GM19395 (cell line): ENCODE measurements at regions not wholly inside any gene's neighbourhood (a gene's known extent, or its start where the extent isn't known, plus 50 kb on each side); places are given as distances from the start of the nearest gene placed in this dataset.

Experiments
- ATAC-seq: cut with Tn5 transposase; IDR thresholded peaks from one replicate; pipeline ENCODE4 v1.9.1; 2021; ENCODE audit warnings: mild to moderate bottlenecking, moderate library complexity; ENCODE audit not compliant: unreplicated experiment

DNA sequence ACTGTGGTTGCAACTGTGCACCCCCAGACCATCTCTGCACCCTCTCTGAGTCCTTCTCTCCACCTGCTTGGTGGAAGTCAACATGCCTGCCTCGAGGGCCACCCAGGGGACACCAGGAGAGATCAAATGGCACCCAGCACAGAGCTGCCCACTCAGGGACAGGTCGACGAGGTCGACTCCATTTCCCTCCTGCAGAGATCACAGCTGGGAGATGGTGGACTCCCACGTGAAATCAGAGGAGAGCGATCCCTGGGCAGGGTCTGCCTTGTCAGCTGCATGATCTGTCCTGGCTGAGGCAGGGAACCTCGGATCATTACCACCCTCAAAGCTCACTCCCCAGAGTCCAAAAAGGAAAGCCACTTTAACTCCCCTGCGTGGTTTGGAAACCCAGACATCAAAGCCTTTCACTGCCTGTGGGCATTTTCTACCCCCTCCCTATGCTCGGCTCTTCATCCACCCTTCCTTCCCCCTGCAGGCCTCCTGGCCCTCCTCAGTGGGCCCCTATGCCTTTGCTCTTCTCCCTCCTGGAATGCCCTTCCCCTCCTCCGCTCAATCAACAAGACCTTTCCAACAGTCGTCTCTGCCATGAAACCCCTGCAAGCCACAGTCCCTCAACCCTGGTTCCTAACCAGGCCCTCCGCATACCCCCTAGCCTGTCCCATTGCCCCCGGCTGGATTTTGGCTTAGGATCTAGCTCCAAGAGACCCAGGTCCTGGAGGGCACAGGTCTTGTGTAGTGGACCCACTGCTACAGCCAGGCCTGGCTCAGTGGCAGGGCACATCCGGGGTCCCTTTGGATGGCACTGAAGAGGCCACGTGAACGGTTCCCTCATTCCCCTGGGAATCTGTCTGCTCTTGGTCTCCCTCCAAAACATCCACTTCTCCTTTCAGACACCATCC is 103.8 kb upstream of the RPL38 start:
- ATAC-seq = no peak

DNA sequence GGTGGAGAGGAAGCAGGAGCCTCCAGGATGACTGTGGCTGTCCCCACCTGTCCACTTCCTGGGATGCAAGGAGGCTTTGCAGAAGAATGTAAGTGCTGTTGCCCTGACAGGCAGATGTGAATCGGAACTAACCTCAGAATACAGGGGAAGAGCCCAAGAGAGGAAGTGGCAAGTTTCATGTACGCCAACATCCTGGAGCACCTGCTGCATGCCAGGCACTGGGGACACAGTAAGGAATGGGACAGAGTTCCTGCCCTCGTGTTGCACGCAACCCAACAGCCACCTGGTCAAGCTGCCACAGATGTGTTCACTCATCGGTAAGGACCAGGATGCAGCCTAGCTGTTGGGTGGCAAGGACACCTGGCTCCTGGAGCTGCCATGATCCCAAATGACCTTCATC is 98.6 kb upstream of the RPL38 start:
- no peak for ATAC-seq

DNA sequence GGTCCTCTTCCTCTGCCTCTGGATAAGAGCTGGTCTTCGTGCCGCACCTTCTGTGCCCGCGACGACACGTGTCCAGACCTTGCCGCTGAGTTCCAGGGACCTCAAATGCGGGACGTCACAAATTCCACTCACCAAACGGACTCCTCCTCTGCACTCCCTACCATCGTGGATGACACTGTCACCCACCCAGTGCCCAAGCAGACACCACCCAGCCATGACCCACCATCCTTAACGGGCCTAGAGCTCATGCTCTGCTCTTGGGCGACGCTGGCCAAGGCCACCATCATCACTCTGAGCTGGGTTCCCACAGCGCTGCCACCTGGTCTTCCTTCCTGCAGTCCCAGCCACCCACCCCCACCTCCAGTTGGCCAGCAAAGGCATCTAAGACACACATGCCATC is 96.4 kb upstream of the RPL38 start:
- ATAC-seq = no peak

DNA sequence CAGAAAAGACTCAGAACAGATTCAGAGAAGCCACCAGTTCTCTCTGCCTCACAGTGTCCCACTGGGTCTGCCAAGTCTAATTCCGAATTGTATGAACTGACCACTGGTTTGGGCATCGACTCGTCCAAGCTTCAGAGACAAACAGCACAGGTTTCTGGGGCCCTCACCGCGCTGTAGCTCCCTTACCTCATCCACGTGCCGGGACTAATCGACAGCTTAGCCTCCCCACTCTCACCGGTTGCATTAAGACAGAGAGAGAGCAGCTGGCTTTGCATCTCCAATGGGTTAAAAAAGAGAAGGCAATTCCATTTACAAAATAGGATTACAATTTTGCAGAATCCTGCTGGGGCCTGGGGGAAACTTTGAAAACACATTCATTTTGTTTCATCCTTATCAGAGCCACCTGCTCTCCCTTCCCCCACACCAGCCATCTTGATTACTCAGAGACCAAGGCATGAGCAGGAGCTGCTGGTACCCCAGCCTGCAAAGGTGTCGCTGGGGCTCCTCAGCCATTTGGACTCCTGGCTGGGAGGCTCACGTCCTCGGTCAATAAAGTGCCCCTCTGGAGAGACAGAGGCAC is 95.3 kb upstream of the RPL38 start:
- no peak for ATAC-seq

DNA sequence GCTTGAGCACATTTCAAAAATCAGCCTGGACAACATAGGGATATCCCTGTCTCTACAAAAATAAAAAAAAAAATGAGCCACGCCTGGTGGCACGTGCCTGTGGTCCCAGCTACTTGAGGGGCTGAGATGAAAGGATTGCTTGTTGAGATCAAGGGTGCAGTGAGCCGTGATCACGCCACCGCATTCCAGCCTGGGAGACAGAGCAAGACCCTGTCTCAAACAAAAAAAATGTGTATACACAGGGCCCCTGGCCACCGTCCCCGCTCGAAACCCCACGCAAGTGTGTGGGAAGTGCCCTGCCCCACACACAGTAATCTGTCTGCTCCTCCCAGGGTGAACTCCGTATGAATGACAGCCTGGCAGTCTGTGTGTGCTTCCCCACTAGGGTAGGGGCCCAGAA is 93.0 kb upstream of the RPL38 start:
- ATAC-seq = no peak

DNA sequence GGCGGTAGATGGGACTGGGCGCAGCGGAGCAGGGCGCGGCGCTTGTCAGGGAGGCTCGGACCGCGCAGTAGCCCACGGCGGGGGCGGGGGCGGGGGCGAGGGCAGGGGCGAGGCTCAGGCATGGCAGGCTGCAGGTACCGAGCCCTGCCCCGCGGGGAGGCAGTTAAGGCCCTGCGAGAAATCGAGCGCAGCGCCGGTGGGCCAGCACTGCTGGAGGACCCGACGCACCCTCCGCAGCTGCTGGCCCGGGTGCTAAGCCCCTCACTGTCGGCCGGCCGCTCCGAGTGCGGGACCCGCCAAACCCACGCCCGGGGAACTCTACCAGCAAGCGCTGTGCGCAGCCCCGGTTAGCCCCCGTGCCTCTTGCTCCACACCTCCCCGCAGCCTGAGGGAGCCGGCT is 90.2 kb upstream of the RPL38 start:
- ATAC-seq = no peak

DNA sequence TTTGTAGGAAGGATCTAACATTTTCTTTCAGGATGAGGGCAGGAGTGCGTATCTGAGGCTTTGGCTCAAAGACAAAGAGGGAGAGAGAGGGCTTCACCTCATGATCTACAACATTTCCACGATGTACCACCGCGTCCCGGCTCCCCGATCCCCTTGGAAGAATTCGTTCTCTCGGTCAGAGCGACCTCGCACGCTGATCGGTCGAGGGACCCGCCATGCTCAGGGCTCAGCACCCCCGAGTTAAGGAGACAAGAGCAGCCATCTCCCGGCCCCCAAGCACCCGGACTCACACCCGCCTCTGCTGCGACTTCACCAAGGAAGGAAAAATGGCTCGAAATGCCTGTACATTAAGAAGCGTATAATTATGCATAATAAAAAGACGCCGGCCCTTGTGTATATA is 89.5 kb upstream of the RPL38 start:
- ATAC-seq = no peak

DNA sequence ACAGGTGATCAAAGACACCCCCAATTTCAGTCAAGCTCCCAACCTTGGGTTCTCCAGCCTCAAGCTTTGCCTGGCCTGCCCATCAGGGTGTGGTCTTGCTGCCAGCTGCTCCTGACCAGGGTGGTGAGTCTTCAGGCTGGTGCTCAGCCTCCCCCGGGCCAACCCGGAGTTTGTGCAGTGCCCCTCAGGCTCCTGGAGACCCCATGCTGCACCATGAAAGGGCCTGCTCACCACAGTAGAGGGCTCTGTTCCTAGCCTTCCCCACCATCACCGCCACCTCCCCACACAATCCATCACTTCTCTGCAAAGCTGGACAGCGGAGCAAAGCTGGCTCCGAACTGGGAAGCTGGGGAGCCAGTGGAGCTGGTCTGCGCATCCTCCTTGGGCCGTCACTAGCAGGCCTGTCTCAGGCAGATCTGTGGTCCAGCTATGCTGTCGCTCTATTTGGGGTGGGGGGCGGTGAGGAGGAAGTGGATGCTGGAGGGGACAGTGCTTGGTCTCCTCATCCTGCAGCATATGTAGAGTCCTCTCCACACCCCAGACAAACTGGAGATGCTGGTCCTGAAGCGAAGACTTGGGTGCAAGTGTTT is 88.5 kb upstream of the RPL38 start:
- ATAC-seq = no peak

DNA sequence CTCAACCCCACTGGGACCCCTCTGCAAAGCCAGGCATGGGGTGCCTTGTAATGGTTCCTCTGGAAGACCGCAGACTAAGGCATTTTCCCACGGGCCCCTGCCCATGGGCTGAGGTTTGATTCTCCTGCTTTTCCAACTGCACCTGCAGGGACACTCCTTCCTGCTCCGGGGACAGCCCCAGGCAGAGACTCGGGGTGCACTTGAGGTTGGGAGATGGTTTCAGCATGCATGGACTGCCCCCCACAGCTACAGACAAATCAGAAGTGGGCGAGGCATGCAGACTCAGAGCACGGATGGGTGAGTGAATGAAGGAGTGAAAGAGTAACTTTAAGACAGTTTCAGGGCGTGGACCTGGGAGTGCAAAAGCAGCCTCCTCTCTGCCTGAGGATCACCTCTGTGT is 87.9 kb upstream of the RPL38 start:
- ATAC-seq = no peak

DNA sequence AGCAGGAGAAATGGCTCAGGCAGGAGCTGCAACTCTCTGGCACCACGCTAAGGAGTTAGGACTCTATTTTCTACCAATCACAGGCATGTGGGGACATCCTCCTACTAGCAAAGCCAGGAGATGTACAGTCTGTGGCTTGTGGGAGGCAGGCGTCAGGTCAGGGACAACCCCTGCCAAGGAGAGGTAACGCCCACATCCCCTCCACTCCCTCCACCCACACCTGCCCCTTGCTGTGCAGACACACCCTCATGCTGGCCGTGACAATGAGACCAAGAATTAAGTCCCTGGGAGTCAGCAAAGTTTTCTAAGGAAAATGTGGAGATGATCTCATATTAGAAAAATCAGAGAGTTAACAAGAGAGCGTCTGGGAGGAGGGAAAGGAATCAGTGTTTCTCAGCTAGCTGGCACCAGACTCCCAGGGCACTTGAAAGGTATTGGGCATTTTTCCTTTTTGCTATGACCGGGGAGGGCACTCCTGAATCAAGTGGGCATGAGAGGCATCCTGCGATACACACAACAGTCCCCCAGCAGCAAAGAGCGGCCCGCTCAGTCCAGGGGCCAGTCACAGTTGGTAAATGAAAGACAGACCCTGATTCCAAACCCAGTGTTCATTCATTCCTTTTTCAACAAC is 87.3 kb upstream of the RPL38 start:
- ATAC-seq = no peak

DNA sequence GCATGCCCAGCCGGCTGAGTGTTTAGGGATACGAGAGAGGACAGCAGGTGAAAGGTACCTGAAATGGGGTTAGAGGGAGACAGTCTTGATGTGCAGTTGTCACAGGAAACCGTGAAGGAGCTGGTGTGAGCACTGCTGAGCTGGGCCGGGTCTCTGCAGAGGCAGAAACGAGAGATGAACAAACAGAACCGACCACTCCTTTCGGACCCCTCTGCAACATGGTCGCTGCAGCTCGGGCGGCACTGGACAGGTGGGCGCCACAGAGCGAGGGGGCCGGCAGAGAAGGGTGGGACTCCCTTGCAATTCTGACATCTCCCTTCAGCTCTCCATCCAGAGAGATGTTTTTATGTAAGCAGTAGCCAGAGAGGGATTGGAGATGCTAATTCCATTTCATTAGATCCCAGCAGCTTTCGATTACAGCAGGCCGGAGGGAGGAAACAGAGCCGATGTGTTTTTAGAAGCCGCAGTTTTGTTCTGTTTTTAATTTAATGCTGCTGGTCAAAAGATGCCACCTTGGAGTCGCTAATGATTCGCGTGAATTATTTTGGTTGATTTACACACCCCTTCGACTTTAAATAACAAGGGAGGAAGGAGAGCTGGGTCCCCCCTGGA is 86.3 kb upstream of the RPL38 start:
- ATAC-seq = no peak

DNA sequence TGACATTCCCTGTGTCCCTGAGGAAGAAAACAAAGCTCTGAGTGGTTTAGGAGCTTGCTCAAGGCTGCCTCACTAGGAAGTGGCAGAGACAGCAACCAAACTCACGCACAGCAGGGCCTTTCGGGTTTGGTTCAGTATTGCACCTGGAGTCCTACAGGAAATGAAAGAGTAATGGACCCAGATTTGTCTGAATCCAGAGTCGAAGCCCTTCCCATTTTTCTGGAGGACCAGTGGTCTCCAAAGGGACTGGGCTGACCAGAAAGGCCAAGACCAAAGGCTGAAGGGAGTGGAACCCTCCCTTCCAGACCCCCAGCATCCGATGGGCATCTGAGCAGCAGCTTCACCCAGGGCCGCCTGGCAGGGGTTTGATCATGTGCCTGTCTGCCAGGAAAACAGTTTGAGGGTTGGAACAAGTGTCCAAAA is 85.5 kb upstream of the RPL38 start:
- ATAC-seq = no peak

DNA sequence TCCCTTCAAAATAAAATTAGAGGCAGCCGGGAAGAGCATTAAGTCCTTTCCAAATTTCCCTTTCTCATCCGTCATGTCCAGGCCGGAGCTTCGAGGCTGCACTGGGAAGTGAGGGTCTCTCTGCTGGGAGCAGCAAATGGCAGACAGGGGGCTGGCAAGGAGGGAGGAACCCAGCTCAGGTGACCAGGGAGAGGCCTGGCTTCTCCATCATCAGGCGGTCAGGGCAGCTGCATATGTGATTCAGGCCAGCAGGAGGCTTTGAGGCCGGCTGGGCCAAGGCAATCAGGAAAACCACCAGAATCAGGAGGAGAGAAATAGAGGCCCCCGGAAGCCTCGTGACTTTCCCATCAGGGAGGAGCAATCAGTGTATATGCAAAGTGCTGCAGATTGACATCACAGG is 85.0 kb upstream of the RPL38 start:
- ATAC-seq = no peak

DNA sequence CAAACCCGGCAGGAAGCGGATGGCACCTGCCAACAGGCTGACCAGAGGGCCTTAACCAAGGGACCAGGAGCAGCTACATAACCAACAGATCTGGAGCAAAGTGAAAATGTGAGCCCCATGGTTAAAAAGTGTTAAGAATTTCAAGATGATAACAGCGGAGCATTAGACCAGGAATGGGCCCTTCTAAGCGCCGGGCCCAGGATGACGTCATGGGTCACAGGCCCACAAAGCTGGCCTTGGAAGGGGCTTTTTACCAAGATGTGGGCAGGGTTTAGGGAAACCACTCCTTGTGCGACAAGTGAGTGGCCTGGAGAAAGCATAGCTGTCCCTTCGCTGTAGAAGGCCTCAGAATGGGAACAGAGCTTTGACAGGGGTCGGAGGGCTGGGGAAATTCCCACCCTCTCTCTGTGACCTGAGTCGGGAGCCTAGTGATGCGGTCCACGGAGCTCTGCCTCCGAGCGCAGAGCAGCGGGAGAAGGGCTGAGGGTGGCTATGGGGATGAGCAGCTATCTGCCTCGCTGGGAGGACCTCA is 84.4 kb upstream of the RPL38 start:
- no peak for ATAC-seq

DNA sequence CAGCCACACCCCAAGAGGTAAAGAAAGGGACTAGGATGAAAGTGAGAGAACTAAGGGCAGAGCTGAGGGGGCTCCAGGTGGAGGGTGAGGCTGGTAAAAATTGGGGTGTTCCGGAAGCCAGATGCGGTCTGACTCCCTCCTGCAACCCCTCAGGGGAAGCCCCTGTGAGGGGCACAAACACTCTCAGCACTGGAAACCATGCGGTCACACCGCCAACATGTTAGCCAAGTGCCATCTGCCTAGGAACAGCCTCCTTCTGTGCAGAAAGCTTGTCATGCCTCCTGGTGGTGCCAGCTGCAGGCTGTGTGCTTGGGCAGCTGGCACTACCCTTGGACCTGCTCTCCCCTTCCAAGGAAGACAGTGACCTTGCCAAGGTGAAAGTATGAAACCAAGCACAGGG is 83.5 kb upstream of the RPL38 start:
- ATAC-seq = no peak

DNA sequence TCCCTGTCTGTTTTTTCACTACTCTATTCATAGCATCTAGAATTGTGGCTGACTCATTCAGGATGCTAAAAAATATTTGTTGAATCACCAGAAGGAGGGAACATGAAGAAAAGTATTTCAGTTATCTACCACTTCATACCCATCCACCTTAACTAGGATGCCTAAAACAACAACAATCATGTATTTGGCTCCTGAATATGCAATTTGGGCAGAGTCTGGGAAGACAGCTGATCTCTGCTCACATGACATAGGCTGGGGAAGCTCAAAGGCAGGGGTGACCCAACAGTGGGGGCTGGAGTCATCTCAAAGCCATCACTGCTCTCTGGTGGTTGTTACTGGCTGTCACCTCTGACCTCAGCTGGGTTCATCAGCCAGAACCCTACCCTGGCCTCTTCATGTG is 80.1 kb upstream of the RPL38 start:
- no peak for ATAC-seq

DNA sequence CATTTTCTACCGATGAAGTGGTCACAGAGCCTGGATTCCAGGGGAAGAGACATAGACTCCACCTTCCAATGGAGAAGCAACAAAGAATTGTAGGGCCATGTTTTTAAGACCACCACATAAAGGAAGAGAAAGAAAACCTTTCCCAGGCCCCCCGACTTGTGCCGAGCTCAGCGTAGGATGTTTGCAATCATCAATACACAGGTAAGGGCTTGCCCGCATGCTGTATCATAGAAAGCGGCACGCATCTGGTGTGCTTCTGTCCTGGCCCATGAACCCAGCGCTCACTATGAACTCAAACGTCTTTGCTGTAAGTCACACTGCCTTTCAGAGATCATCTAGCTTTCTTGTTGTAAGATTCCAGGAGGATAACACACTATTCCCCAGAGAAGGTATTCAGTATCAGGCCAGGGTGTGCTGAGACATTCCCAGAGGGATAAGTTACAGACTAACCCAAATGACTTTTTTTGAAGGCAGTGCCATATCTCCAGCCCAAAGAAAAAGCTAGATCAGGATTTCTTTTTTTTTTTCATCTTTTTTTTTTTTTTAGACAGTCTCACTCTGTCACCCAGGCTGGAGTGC is 79.5 kb upstream of the RPL38 start:
- ATAC-seq = no peak

DNA sequence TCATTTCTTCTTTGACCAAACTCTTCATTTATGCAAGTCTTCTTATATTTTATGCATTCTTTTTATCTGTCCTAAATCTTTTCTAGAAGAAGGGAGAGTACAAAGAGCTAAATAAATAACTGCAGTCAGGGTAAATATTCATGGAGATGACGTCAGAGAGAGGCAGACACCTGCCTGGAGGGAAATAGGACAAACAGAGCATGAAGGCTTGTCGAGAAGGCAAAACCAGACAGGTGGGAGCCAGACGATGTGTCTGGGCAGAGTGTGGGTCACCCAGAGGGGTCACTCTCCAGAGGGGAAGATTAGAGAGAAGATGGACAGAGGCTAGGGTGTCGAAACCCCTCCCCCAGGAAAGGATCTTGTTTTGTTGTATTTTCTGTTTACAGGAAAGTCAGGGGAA is 78.3 kb upstream of the RPL38 start:
- ATAC-seq = no peak

DNA sequence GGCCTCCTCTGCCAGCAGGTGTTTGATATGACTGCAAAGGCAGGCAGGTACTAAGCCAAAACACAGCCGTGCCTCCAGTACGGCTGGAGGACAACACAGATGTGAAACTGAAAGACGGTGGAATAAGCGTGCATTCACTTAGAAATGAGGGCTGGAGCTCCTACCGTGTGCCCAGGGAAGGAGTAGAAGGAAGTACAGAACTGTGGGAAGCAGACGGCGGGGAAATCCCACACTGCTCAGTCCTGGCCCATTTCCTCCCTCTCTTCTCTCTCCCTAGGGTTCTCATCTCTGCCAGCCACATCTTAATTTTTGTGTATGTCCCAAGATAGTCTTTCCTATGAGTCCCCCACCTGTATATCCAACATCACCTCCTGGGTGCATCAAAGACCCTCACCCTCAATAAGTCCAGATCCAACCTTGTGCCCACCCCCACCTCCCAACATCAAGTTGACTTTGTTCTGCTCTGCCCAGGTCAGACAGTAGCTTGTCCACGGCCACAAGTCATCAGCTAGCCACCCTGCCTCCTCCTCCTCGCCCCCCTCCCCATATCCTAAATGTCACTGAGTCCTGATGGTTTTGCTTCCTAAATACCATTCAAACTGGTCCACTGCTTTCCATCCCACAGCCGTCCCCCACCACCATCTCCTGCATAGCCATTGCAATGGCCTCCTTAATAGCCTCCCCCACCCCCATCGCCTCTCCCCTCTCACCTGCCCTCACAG is 77.1 kb upstream of the RPL38 start:
- no peak for ATAC-seq

DNA sequence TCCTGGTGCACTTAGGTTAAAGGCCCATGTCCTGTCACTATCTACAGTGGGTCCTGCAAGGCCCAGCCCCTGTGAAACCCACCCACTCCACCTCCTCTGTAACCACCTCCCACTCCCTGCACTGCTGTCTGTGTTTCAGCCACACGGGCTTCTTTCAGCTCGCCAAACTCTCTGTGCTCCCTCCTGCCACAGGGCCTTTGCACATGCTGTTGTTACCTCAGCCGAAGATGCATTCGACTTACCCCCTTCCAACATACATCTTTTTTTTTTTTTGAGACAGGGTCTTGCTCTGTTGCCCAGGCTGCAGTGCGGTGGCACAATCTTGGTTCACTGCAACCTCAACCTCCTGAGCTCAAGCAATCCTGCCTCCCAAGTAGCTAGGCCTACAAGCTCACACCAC is 76.5 kb upstream of the RPL38 start:
- no peak for ATAC-seq
